HepG2 (cell line): ENCODE measurements at regions not wholly inside any gene's neighbourhood (a gene's known extent, or its start where the extent isn't known, plus 50 kb on each side); places are given as distances from the start of the nearest gene placed in this dataset.

Source experiments
- ATAC-seq: fragments of 200-7000 bp; cut with Tn5 transposase; 3 replicates; pipeline ENCODE4 v1.9.1; 2020; ENCODE audit warnings: mild to moderate bottlenecking, moderate library complexity
- BruUV-seq: library from RNA; stranded (reverse); fragments of 400-500 nt; replicated peaks from 2 replicates; lab custom pipeline; 2021; lab: Mats Ljungman, UMichigan
- CTCF ChIA-PET: fragments of 300-600 bp; formaldehyde crosslinking; extraction: SDS; loops from one replicate; lab custom pipeline; 2021; ENCODE audit warnings: low total read pairs, inconsistent platforms, low intra/inter-chr PET ratio; lab: Yijun Ruan, JAX
- POLR2A ChIA-PET: fragments of 350-600 bp; sonication (Branson Sonifier 250); formaldehyde crosslinking; loops from one replicate; lab custom pipeline; 2020; ENCODE audit warnings: antibody characterized with exemption, inconsistent platforms; lab: Yijun Ruan, JAX
- DNase-seq: peaks from one replicate; pipeline ENCODE4 v3.0.0-alpha.2; 2015; ENCODE audit warnings: low spot score
- FAIRE-seq: peaks from 3 replicates; lab custom pipeline; 2011; peaks lifted over from hg19 to GRCh38; lab: Jason Lieb, UNC
- H2AFZ ChIP-seq: one replicate; pipeline ENCODE4 v1.6.1; 2011; ENCODE audit warnings: low read length, inconsistent platforms
- H3K27ac ChIP-seq: fragments of 300-600 bp; 3 replicates; pipeline ENCODE4 v1.8.0; 2011; ENCODE audit warnings: mixed run types, mild to moderate bottlenecking, mixed read lengths, low read length, inconsistent platforms; ENCODE audit not compliant: insufficient read depth; ENCODE audit errors: extremely low read length
- H3K27me3 ChIP-seq, 2 experiments: fragments of 200-600 bp in 1 of 2; 2 replicates in 1 of 2; 3 replicates in 1 of 2; pipeline versions ENCODE4 v1.6.0 to v1.8.0; 2011; ENCODE audit warnings: low read length in 2 of 2, mild to moderate bottlenecking in 2 of 2, moderate library complexity in 2 of 2, inconsistent platforms in 1 of 2; ENCODE audit not compliant: insufficient read depth in 2 of 2, control insufficient read depth in 1 of 2
- H3K36me3 ChIP-seq, 2 experiments: fragments of 200-600 bp in 1 of 2; replicated peaks in 1 of 2; 2 replicates in 1 of 2; 3 replicates in 1 of 2; pipeline versions ENCODE4 v1.5.1 to v1.8.0; 2011; ENCODE audit warnings: low read length in 2 of 2, inconsistent platforms in 1 of 2; ENCODE audit not compliant: insufficient read depth in 2 of 2, control insufficient read depth in 1 of 2
- H3K4me1 ChIP-seq: 2 replicates; pipeline ENCODE4 v1.5.1; 2012; ENCODE audit warnings: low read length, inconsistent platforms; ENCODE audit not compliant: insufficient read depth
- H3K4me2 ChIP-seq: 2 replicates; pipeline ENCODE4 v1.6.0; 2011; ENCODE audit warnings: low read depth, low read length, inconsistent platforms
- H3K4me3 ChIP-seq, 3 experiments: fragments of 200-600 bp in 1 of 3; sonication (generic), shearing (Covaris generic) in 1 of 3; replicated peaks in 1 of 3; 2 replicates each; pipeline ENCODE4 v1.5.1; 2011 to 2016; ENCODE audit warnings: low read length in 3 of 3, inconsistent platforms in 2 of 3, low read depth in 2 of 3, mild to moderate bottlenecking in 2 of 3, control low read depth in 1 of 3, mixed read lengths in 1 of 3; ENCODE audit not compliant: insufficient read depth in 1 of 3
- H3K79me2 ChIP-seq: one replicate; pipeline ENCODE4 v1.6.1; 2011; ENCODE audit warnings: low read length, inconsistent platforms; ENCODE audit not compliant: insufficient read depth
- H3K9ac ChIP-seq: 2 replicates; pipeline ENCODE4 v1.6.0; 2011; ENCODE audit warnings: mild to moderate bottlenecking, low read depth, low read length, inconsistent platforms; ENCODE audit not compliant: insufficient read depth
- H3K9me3 ChIP-seq: 2 replicates; pipeline ENCODE4 v1.5.1; 2012; ENCODE audit warnings: mild to moderate bottlenecking, low read length
- H4K20me1 ChIP-seq: 2 replicates; pipeline ENCODE4 v1.6.0; 2011; ENCODE audit warnings: inconsistent platforms, mild to moderate bottlenecking, low read length, moderate library complexity; ENCODE audit not compliant: insufficient read depth
- CEBPZ ChIP-seq: IDR thresholded peaks from 2 replicates; pipeline ENCODE4 v1.6.1; 2012; ENCODE audit warnings: low read length, improper control_type of control experiment
- FOXA3 ChIP-seq: IDR thresholded peaks from 2 replicates; pipeline ENCODE4 v1.6.1; 2016; ENCODE audit warnings: missing genetic modification reagents, missing compliant biosample characterization
- GMEB2 ChIP-seq: IDR thresholded peaks from 2 replicates; pipeline ENCODE4 v1.6.1; 2016; ENCODE audit warnings: missing biosample characterization, missing genetic modification reagents, low read depth
- GPBP1L1 ChIP-seq: sonication (generic); formaldehyde crosslinking; IDR thresholded peaks from 2 replicates; pipeline ENCODE4 v1.5.0; 2020; ENCODE audit warnings: mild to moderate bottlenecking, missing genetic modification reagents
- GTF2F1 ChIP-seq: fragments of 150-350 bp; IDR thresholded peaks from 2 replicates; pipeline ENCODE4 v1.6.1; 2014; ENCODE audit warnings: low read length
- HMGXB4 ChIP-seq, 2 experiments: sonication (generic) in 1 of 2; formaldehyde crosslinking in 1 of 2; IDR thresholded peaks; 2 replicates each; pipeline versions ENCODE4 v1.4.0 to v1.6.1; 2018 to 2020; ENCODE audit warnings: missing genetic modification reagents in 2 of 2, borderline replicate concordance in 1 of 2, low read depth in 1 of 2, mild to moderate bottlenecking in 1 of 2, missing biosample characterization in 1 of 2
- MAF1 ChIP-seq: sonication (generic); formaldehyde crosslinking; IDR thresholded peaks from 2 replicates; pipeline ENCODE4 v1.5.0; 2020; ENCODE audit warnings: missing genetic modification reagents, borderline replicate concordance
- NPAS2 ChIP-seq: sonication (generic); formaldehyde crosslinking; IDR thresholded peaks from 2 replicates; pipeline ENCODE4 v1.8.0; 2022; ENCODE audit warnings: mild to moderate bottlenecking, missing genetic modification reagents, borderline replicate concordance
- PHB2 ChIP-seq: fragments of 450-650 bp; IDR thresholded peaks from 2 replicates; pipeline ENCODE4 v1.6.1; 2018; ENCODE audit not compliant: partially characterized antibody
- SRSF9 ChIP-seq: fragments of 200-400 bp; formaldehyde crosslinking; IDR thresholded peaks from 2 replicates; pipeline ENCODE4 v1.6.1; 2018; ENCODE audit warnings: borderline replicate concordance, mild to moderate bottlenecking, low read depth, low read length; ENCODE audit not compliant: insufficient read depth, poor library complexity, severe bottlenecking
- ZMAT5 ChIP-seq: sonication (generic); formaldehyde crosslinking; IDR thresholded peaks from 2 replicates; pipeline ENCODE4 v1.5.0; 2020; ENCODE audit warnings: mild to moderate bottlenecking, low read depth, missing genetic modification reagents, borderline replicate concordance
- ZNF550 ChIP-seq: sonication (generic); formaldehyde crosslinking; IDR thresholded peaks from 2 replicates; pipeline ENCODE4 v1.4.0; 2020; ENCODE audit warnings: mild to moderate bottlenecking, missing genetic modification reagents, borderline replicate concordance
- ZNF704 ChIP-seq: sonication (generic); formaldehyde crosslinking; IDR thresholded peaks from 2 replicates; pipeline ENCODE4 v1.8.1; 2023; ENCODE audit warnings: mild to moderate bottlenecking, inconsistent platforms, moderate library complexity, missing genetic modification reagents, borderline replicate concordance
- ZNF780A ChIP-seq: sonication (generic); formaldehyde crosslinking; IDR thresholded peaks from 2 replicates; pipeline ENCODE4 v1.8.0; 2022; ENCODE audit warnings: mild to moderate bottlenecking, missing genetic modification reagents, moderate library complexity
- ZNF839 ChIP-seq: sonication (generic); formaldehyde crosslinking; IDR thresholded peaks from 2 replicates; pipeline ENCODE4 v1.4.0; 2020; ENCODE audit warnings: missing genetic modification reagents, mild to moderate bottlenecking, borderline replicate concordance
- WGBS: methylation state at CpG from one replicate; pipeline ENCODE4 v1.1.6; 2017; ENCODE audit warnings: low lambda C conversion rate; 5-methylcytosine and 5-hydroxymethylcytosine counted together
- in situ Hi-C: cut with HindIII; loops from 2 replicates; pipeline ENCODE4 v1.10.0; 2017; ENCODE audit warnings: low pct_unique_long_range_greater_than_20kb; ENCODE audit not compliant: extremely low pct_ligation_motif_present
- intact Hi-C: fragments of 100-400 bp; cut with micrococcal nuclease; formaldehyde crosslinking; loops from one replicate; pipeline ENCODE4 v1.10.0; 2022; ENCODE audit not compliant: unreplicated experiment

GRCh38 chr2:143842836-143843235 lies 677.1 kb downstream of the ZEB2 start:
- Histone ChIP-seq H3K9me3 (no peaks in the 10 kb centered on the region), H3K4me1 (no peaks in the 10 kb centered on the region), H3K36me3 (no peaks in the 10 kb centered on the region), H3K4me3 (no peak overlapping the region), H3K27me3 (peaks cover 0 to 3% of the 10 kb centered on the region in 2 experiments; a peak in 1 of 5 replicates), H3K27ac (no peak overlapping the region)
- TF ChIP-seq GTF2F1 (no peak), ZMAT5 (CRISPR knock-in tag) (no peak), MAF1 (CRISPR knock-in tag) (no peak), SRSF9 (no peak), GPBP1L1 (CRISPR knock-in tag) (no peak), HMGXB4 (CRISPR knock-in tag; IDR thresholded peaks at IDR 0.05; ENCODE audit: borderline replicate concordance in 1 of 2, low read depth in 1 of 2) (no peak), NPAS2 (no peak), CEBPZ (no peak), ZNF839 (CRISPR knock-in tag) (no peak), ZNF780A (no peak), ZNF704 (no peak), GMEB2 (CRISPR knock-in tag) (no peak), ZNF550 (no peak), FOXA3 (CRISPR knock-in tag) (no peak), PHB2 (no peak)
- TF ChIP-seq, all 625 proteins: peak for 0
- POLR2A ChIA-PET = no interaction called here
- ATAC-seq (no peak), FAIRE-seq (no peak), DNase-seq (no peak)
- no peaks in the 10 kb centered on the region for H4K20me1 ChIP-seq
- CTCF ChIA-PET = no interaction called here
- intact Hi-C loops (no loop called here), in situ Hi-C loops (no loop called here)
- H3K9ac ChIP-seq = no peak overlapping the region
- BruUV-seq = no TSS peak
- no peaks in the 10 kb centered on the region for H3K79me2 ChIP-seq
- 45% methylated on average over 2 of the region's 2 CpGs for WGBS
- H3K4me2 ChIP-seq = no peak overlapping the region
- H2AFZ ChIP-seq = no peak overlapping the region
